Sigmoid colon (tissue), 4 donors: ENCODE measurements at regions not wholly inside any gene's neighbourhood (a gene's known extent, or its start where the extent isn't known, plus 50 kb on each side); places are given as distances from the start of the nearest gene placed in this dataset.

Source experiments
- CTCF ChIP-seq, 4 experiments: fragments of 450-650 bp in 3 of 4; fragments of 200-600 bp in 1 of 4; IDR thresholded peaks; one replicate each; pipeline ENCODE4 v1.5.1; 2016 to 2019; ENCODE audit warnings: antibody characterized with exemption in 4 of 4, mild to moderate bottlenecking in 3 of 4, moderate library complexity in 2 of 4
- POLR2AphosphoS5 ChIP-seq, 4 donors: sonication (generic); formaldehyde crosslinking; IDR thresholded peaks; one replicate each; pipeline ENCODE4 v1.6.1; 2017; ENCODE audit warnings: antibody characterized with exemption in 4 of 4

GRCh38 chr5:91464886-91465646 lies 81.9 kb upstream of the ARRDC3 start:
- TF ChIP-seq CTCF (IDR thresholded peaks at IDR 0.05) (no peak), POLR2AphosphoS5 (IDR thresholded peaks at IDR 0.05) (no peak)
